Stimulated activated naive CD4-positive, alpha-beta T cell (primary cell): ENCODE measurements at regions not wholly inside any gene's neighbourhood (a gene's known extent, or its start where the extent isn't known, plus 50 kb on each side); places are given as distances from the start of the nearest gene placed in this dataset.
"Not testable (repeated sequence)": the region's sequence is repeated elsewhere in the genome, so short reads cannot be mapped to it uniquely, and the experiment has no call there.

Experiments
- DNase-seq, 6 experiments: peaks; one replicate each; lab custom pipeline; 2025; lab: John Stamatoyannopoulos, UW

DNA sequence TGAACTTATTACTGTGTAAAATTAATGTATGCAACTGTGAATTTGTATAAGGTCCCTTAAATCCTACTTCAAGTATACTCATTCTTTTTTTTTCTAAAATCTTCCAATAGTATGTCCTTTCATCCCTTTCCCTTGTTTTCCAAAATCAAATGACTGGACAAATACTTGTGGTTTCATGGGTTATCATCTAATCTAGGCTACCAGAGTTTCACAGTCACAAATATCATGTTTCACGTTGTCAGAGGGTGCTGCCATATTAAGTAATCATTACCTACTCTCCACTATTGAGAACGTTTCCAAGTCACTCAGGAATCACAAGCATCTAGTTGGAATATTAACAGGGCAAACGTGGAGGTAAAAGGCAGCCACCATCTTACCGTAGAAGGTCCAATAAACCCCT lies 1235.0 kb upstream of the TENM3 start:
- no peak for DNase-seq

DNA sequence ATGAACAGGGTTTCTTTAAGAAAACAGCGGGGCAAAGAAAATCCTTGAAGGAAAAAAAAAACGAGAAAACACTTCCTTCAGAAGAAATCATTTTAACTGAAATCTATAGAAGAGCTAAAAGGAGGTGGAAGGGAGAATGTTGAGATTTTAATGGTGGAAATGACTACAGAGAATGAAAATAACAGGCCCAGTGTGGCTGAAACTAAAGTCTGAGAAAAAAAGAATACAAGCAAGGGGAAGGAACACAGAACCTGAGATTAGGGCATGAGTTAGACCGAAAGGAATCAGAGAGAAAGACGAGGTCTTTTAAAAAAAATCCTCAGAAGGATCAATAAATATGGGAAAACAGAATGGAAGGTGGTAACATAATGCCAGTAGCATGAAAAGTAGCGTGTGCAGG lies 1230.0 kb upstream of the TENM3 start:
- DNase-seq, result no peak

DNA sequence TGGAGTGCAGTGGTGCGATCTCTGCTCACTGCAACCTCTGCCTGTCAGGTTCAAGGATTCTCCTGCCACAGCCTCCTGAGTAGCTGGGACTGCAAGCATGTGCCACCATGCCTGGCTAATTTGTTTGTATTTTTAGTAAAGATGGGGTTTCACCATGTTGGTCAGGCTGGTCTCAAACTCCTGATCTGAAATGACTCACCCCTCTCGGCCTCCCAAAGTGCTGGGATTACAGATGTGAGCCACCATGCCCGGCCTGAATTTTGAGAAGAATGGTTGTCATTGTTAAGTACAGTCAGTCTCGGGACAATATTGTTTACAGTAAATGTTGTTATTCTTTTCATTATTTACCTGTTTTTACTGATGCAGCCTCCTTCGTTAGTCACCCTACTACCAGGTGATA lies 1226.2 kb upstream of the TENM3 start:
- no peak for DNase-seq

DNA sequence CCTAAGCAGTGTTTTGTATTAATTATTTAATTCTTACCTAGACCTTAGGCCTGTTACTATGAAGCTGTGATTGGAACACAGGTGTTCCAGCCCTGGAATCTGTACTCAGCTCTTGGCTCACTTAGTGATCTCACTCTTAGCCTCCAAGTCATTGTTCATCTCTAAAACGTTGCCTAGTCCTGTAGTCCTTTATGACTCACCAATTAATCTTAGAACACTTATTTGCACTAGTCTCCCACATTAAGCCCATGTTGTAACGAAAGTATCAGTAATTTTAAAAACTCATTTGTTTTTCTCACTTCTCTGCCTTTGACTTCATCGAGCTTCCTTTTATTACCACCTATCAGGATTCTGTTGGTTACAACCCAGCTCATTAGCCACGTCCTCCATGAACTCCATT lies 1224.7 kb upstream of the TENM3 start:
- DNase-seq, result no peak

DNA sequence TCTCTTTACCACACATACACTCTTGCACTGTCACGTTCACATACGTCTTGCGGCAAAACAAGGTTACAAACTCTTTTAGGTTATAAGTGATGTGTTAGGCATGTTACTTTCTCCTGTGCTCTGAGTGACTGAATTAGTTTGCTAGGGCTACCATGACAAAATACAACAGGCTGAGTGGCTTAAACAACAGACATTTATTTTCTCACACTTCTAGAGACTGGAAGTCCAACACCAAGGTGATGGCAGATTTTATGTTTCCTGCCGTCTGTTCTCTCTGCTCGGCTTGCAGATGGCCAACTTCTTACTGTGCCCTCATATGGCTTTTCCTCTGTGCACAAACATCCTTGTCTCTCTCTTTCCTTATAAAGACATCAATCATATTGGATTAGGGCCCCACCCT lies 1224.3 kb upstream of the TENM3 start:
- no peak for DNase-seq

DNA sequence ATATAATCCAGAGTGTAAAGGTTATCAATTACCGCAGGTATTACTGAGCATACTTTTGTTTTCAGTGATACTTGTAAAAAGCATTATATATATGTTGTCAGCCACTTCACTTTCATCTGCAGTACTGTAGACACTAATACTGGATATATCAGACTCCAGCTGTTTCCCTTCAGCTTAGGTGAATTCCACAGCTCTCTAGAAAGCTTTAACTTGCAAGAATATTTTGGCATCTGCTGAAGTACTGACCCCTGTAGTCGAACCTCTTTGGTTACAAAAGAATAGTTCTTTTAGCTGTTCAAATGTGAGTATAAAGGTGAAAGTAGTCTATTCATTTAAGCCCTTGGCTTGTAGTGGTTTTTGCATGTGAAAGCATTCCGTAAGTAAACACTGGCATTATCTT lies 1222.7 kb upstream of the TENM3 start:
- no peak for DNase-seq

DNA sequence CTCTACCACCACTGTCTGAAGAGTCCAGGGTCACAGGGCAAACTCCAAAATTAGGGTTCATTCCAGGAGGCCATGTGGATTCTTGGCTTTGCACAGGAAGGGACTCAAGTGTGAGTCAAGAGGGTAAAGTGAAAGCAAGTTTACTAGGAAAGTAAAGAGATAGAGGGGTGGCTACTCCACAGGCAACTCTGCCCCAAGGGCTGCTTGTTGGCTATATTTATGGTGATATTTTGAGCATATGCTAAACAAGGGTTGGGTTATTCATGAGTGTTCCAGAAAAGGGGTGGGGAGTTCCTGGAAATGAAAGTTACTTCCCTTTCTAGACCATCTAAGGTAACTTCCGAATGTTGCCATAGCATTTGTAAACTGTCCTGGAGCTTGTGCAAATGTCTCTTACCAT lies 1222.0 kb upstream of the TENM3 start:
- DNase-seq, result no peak

DNA sequence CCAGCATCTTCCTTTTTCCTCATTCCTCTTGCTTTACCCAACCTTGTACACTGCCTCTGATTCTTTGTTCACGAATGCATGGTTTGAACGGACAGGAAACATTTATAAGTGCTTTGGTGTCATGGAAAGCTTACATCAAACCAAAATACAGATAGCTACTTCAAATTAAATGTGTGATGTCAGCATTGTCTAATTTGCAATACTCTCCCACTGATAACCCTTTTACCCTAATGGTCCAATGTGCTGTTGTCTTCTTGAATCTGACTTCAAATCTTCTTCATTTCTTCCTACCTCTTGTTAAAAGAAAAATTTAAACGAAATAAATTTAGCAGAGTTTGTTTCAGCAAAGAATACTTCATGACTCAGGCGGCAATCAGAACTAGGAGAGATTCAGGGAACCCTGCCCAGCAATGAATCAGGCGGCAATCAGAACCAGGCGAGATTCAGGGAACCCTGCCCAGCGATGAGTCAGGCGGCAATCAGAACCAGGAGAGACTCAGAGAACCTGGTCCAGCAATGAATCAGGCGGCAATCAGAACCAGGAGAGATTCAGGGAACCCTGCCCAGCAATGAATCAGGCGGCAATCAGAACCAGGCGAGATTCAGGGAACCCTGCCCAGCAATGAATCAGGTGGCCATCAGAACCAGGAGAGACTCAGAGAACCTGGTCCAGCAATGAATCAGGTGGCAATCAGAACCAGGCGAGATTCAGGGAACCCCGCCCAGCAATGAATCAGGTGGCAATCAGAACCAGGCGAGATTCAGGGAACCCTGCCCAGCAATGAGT lies 1212.9 kb upstream of the TENM3 start:
- DNase-seq, result not testable (repeated sequence)

DNA sequence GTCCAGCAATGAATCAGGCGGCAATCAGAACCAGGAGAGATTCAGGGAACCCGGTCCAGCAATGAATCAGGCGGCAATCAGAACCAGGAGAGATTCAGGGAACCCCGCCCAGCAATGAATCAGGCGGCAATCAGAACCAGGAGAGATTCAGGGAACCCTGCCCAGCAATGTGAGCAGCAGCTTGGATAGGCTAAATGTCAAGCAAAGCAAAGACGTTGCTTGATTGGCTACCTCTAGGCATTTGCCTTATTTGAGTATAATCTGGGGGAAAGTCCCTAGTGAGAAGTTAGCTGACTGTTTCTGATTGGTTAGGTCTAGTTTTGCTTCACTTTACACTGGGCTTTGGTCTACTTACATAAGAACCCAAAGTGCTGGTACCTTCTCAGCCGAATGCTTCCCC lies 1212.2 kb upstream of the TENM3 start:
- DNase-seq, result no peak

DNA sequence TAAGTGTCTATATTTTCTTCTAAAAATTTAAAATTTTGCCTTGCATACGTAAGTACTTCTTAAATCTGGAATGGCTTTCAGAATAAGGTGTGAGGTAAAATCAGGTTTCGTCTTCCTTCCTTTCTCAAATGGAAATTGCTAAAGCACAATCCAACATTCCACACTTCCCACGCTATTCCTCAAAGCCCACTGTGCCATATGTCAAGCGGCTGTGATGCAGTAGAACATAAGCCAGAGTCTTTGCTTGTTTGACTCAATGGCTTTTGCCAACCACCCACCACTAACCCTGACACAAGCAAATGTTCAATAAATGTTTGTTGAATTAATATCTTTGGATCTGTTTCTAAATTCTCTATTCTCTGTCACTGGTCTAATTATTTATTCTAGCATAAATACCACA lies 1199.7 kb upstream of the TENM3 start:
- no peak for DNase-seq

DNA sequence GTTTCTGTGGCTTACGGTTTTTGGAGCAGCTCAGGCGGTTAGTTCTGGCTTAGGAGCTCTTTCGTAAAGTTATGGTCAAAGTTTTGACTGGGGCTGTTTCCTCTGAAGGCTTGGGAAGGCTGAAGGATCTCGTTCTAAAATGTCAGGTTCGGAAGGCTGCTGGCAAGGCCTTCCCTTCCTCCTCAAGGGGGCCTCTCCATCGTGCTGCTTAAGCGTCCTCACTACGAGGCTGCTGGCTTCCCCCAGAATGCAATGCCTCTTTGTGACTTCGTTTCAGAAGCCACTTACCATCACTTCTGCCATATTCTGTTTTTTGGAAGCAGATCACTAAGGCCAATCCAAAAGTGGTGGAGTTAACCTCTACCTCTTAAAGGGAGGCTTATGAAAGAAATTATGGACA lies 1196.4 kb upstream of the TENM3 start:
- no peak for DNase-seq

DNA sequence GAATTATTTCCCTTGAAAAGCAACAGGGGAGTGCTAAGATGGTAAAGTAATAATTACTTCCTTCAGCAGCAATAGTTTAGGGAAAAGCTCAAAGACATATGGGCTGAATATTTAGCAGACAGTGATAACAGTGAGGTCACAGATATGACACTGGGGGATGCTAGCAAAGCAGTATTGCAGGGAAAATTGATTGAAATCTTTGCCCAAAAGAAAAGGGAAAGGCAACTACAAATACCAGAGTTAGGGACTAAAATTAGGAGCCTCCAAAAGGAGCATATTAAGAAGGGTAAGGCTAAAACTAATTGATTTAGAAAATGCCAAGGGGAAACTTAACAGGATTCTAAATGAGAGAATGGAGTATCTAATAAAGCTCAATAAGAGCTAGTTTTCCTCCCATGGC lies 1191.3 kb upstream of the TENM3 start:
- DNase-seq, result no peak

DNA sequence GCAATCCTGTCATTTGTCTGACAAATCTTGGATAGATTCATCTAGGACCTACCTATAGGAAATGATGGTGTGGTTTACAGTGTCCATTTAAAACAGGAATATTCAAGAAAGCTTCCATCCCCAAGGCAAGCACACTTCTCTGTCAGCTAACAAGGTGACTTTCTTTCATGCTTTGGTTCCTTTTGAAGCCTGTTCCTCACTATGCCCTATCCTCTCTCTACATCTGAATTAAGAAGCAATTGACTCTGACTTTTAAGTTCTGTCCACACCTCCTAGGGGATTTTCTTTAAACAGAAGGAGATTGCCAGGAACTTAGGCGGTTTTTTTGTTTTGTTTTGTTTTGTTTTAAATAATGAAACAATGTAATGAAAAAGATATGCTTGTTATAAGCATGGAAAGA lies 1181.4 kb upstream of the TENM3 start:
- no peak for DNase-seq

DNA sequence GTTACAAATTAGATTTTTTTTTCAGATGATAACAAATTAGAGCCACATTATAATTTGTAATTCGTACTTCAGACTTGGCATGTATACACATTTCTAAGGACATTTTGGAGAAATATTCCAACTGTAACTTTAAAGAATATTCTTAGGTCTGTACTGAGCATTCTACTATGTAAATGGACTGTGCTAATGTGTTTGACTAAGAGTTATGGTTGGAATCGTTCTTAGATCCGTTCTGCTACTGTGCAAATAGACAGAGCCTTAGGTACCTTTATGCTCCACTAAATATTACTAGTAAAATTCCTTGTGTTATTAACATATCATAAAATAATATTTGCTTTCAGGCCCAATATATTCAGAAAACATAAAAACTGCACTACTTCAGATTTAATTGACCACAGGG lies 1180.0 kb upstream of the TENM3 start:
- no peak for DNase-seq

DNA sequence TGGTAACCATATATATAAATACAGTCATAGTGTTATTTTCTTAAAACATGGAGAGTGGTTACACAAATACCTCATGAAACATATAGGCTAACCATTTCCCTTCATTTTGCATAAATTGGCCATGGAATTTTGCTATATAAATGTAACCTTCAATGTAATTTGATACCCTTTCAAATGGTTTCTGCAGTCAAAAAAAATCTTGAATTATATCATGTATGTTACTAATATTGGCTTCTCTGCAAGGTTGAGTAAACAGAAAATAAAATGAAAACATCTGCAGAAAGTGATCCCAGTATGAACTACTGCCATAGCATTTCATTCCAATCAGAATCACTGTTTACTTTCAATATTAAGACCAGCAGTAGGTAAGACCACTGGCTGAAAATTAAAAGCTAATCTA lies 1165.9 kb upstream of the TENM3 start:
- DNase-seq, result no peak

DNA sequence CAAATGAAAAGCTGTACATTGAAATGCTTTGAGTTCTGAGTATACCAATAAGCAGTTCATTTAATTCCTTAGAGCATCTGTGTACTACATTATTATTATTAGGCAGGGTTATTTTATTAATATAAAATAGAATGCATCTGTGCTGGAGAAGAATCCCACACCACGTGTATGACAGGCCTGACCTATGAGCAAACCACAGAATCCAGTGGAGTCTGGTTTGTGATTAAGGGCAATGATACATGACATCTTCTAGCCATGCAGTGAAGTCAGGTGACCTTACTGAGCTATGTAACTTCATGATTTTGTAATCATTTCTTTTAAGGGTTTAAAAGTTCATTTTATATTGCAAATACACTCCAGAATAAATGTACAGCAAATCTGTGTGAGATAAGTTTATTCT lies 1165.0 kb upstream of the TENM3 start:
- no peak for DNase-seq

DNA sequence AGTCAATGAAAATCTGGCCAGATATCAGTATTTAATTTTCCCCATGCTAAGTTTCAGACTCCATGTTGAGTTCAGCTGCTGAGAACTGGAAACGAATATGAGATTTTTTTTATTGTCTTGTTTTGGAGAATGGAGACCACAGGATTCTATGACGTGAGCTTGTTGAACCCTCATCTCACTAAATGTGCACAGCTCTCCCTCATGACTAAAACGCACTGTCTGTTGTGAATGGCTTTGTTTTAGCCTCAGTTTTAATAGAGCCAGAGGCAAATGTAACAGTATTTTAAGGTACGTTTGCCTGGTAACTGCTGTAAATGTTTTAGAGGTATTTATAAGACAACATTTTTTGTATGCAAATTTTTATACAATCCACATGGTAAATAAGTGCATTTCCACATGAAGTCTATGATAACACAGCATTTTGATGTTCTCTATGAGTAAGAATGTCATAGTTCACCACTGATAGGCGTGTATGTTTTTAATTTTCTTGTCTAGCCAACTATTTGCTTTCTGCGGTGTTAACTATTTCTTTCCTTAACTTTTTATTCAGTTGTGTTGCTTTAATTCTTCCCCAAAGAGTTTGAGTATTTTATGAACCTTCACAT lies 1159.3 kb upstream of the TENM3 start:
- no peak for DNase-seq

DNA sequence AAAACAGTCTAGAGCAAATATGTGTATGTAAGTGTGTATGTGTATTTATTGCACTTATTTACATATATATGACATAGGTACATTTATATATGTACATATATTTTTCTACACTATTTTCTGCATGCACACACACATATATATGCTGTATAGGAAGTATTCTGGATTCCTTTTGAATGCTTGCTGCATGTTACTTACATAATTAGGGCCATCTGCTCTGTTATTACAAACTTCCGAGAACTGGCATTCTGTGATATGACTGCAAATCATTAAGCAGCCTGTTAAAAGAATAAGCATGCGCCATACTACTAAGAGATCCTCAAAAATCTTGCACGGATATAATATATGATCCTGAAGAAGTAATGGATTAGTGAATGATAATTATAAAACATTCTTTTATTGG lies 1157.6 kb upstream of the TENM3 start:
- DNase-seq, result no peak

DNA sequence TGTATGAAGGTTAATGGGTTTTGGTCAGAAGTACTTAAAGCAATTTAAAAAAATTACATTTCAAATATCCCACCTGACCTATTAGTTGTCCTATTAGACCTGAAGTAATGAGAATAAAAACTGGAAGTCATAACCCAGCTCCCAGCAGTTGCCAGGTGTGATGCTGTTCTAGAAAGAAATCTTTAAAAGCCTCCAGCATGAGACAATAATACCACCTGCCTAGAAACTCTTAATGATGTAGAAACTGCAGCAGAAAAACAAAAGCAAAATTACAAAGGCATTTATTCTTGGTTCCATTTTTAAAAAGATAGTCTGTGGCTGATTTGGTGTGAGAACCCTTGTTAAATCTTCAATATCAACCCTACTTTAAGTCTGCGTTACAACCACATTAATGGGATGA lies 1137.7 kb upstream of the TENM3 start:
- DNase-seq, result no peak

DNA sequence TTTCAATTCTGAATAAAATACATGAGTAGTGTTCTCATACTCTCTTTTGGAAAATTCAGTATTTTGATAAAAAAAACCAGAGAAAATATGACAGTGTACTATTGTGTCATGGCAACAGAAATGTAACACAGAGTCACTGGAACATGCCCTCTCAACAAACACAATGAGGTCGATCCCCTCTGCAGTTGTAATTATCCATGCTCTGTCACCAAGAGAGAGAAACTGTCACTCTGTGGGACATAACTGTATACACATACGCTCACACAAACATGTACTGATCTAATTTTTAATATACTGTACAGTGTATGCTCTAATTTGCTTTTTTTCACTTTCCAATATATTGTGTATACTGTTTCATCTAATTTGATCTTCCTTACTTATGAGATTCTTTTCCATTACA lies 1136.8 kb upstream of the TENM3 start:
- DNase-seq, result no peak

DNA sequence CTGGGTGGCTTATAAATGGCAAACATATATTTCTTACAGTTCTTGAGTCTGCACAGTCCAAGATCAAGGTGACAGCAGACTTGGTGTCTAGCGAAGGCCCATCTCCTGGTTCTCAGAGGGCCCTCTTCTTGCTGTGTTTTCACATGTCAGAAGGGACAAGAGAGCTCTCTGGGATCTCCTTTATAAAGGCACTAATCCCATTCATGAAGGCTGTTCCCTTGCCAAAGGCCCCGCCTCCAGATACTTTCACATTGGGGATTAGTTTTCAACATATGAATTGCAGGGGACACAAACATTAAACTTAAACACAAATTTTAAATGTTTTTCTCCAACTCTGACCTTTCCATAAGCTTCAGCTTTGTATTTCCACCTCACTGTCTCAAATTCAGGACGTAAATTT lies 1135.0 kb upstream of the TENM3 start:
- no peak for DNase-seq

DNA sequence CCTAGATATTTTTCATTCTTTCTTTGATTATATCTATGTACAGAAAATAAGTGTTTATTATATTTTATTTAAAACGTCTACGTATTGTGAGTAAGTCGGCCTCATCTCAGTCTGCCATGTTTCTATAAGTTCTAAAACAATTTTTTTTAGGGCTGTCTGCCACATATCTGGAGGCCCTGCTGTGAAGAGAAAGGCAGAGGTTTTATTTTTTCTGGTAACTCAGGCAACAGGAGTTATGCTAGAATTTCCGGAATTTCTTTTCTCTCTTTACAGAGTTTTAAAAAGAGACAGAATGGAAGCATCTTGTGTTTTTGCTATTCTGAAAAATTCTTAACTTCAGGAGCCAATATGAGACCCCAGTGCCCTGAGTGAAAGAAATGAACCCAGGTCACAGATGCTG lies 1124.0 kb upstream of the TENM3 start:
- DNase-seq, result no peak

DNA sequence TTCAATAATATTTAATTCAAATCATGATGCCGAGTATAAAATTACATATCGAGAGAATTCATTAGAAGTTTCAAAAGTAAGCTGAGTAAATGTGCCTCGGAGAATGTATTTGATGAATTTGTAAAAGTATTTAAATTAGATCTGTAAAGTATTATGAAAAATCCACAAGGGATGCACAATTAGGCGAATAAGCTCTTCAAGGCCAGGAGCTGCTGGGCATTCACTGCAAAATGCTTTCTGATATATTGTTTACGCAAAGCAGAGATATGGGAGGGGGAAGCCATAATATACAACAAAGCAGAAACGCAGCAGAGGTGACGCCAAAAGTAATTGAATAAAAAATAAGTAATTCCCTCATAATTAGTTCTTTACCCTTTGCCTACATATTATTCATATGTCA lies 1121.5 kb upstream of the TENM3 start:
- no peak for DNase-seq

DNA sequence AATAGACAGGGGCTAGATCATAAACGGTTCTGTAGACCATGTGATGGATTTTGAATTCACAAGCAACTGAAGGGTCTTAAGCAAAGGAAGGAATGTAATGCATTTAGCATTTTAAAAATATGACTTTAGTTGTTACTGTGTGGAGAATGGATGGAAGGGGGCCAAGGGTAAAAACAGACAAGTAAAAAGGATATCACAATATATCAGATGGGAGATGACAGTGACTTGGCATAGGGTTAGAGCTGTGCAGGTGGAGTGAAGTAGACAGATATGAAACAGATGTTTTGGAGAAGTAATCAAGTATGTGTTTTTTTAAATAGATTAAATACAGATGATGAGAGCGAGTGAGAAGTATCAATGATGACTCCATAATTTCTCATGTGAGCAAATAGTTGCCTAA lies 1116.0 kb upstream of the TENM3 start:
- no peak for DNase-seq
